ENCODE measurements at regions not wholly inside any gene's neighbourhood (a gene's known extent, or its start where the extent isn't known, plus 50 kb on each side); places are given as distances from the start of the nearest gene placed in this dataset.
"Not testable (repeated sequence)": the region's sequence is repeated elsewhere in the genome, so short reads cannot be mapped to it uniquely, and the experiment has no call there.

GRCh38 chr6:67687396-67687795, 947.7 kb upstream of the ADGRB3 start:
- POLR2A ChIA-PET (ENCODE audit: unreplicated experiment) = no interaction called here
- TF ChIP-seq CTCF (conservative IDR thresholded peaks at IDR 0.05) (no peak), EZH2 (IDR thresholded peaks at IDR 0.05; ENCODE audit: low read depth) (no peak)
- Histone ChIP-seq H3K27ac (no peak overlapping the region), H3K27me3 (ENCODE audit: insufficient read depth, low read depth) (no peaks in the 10 kb centered on the region), H3K4me2 (no peak overlapping the region), H3K9me2 (ENCODE audit: insufficient read depth) (no peaks in the 10 kb centered on the region), H3K4me1 (replicated peaks; ENCODE audit: insufficient read depth) (no peaks in the 10 kb centered on the region), H3K79me2 (ENCODE audit: low read depth) (no peaks in the 10 kb centered on the region), H4K20me1 (ENCODE audit: insufficient read depth) (no peaks in the 10 kb centered on the region), H3K4me3 (no peak overlapping the region), H2AFZ (no peak overlapping the region), H3K36me3 (ENCODE audit: low read depth) (no peaks in the 10 kb centered on the region), H3K9me3 (ENCODE audit: insufficient read depth, low read depth) (no peaks in the 10 kb centered on the region), H3F3A (ENCODE audit: insufficient read depth, low read depth) (no peaks in the 10 kb centered on the region)
- DNase-seq = no peak
- intact Hi-C loops (cut with micrococcal nuclease; ENCODE audit: unreplicated experiment) = no loop called here
- no TSS peak for BruUV-seq (replicated peaks)
- CTCF ChIA-PET = no interaction called here

DNA sequence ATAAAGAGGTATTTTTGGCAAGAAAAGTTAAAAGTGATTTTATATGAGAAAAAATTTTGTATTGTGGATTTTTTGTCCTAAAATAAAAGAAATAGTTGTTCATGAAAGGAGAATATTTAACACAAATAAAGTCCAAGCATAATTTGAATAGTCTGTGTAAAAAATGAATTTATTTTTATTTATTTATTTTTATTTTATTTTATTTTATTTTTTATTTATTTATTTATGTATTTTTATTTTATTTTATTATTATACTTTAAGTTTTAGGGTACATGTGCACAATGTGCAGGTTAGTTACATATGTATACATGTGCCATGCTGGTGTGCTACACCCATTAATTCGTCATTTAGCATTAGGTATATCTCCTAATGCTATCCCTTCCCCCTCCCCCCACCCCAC, 948.9 kb upstream of the ADGRB3 start:
- H3K9me3 ChIP-seq (ENCODE audit: insufficient read depth, low read depth); POLR2A ChIA-PET (ENCODE audit: unreplicated experiment); intact Hi-C loops (cut with micrococcal nuclease; ENCODE audit: unreplicated experiment); BruUV-seq (replicated peaks); H3K9me2 ChIP-seq (ENCODE audit: insufficient read depth); CTCF ChIA-PET; H2AFZ ChIP-seq; H3F3A ChIP-seq (ENCODE audit: insufficient read depth, low read depth); H3K27ac ChIP-seq; H3K79me2 ChIP-seq (ENCODE audit: low read depth); H3K4me3 ChIP-seq; DNase-seq; H3K4me2 ChIP-seq; H3K27me3 ChIP-seq (ENCODE audit: insufficient read depth, low read depth); H3K4me1 ChIP-seq (replicated peaks; ENCODE audit: insufficient read depth); H4K20me1 ChIP-seq (ENCODE audit: insufficient read depth); H3K36me3 ChIP-seq (ENCODE audit: low read depth): not testable (repeated sequence)

DNA sequence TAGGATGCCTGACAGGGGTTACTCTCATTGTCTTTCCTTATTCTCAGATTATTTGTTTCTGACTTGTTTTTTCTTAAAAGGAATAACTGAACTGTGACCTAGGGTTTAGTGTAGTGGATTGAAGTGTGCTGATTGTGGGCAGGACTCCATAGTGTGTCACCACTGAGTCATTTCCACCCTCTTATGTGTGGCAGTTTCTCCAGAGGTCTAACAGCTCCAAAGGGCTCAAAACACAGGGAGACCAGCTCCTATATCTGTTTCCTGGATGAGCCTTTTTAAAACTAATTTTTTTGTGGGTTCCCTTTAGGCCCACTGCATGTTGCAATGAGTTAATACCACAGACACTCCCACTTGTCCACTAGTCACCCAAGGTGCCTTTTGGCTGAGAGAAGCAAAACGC, 951.1 kb upstream of the ADGRB3 start:
- no peaks in the 10 kb centered on the region for H3K27me3 ChIP-seq (ENCODE audit: insufficient read depth, low read depth)
- no peak overlapping the region for H3K27ac ChIP-seq
- ChIA-PET POLR2A (ENCODE audit: unreplicated experiment) (no interaction called here), CTCF (no interaction called here)
- no peak for DNase-seq
- no peak overlapping the region for H3K4me2 ChIP-seq
- BruUV-seq (replicated peaks) = no TSS peak
- intact Hi-C loops (cut with micrococcal nuclease; ENCODE audit: unreplicated experiment) = no loop called here
- no peaks in the 10 kb centered on the region for H3K4me1 ChIP-seq (replicated peaks; ENCODE audit: insufficient read depth)
- H3F3A ChIP-seq (ENCODE audit: insufficient read depth, low read depth) = no peaks in the 10 kb centered on the region
- H3K79me2 ChIP-seq (ENCODE audit: low read depth) = no peaks in the 10 kb centered on the region
- H3K36me3 ChIP-seq (ENCODE audit: low read depth) = no peaks in the 10 kb centered on the region
- no peak overlapping the region for H3K4me3 ChIP-seq
- H2AFZ ChIP-seq = no peak overlapping the region
- no peaks in the 10 kb centered on the region for H3K9me2 ChIP-seq (ENCODE audit: insufficient read depth)
- no peak for TF ChIP-seq EZH2 (IDR thresholded peaks at IDR 0.05; ENCODE audit: low read depth)
- no peaks in the 10 kb centered on the region for H4K20me1 ChIP-seq (ENCODE audit: insufficient read depth)
- H3K9me3 ChIP-seq (ENCODE audit: insufficient read depth, low read depth) = no peaks in the 10 kb centered on the region

- no peak for TF ChIP-seq CTCF (conservative IDR thresholded peaks at IDR 0.05)
- TF ChIP-seq EZH2 (IDR thresholded peaks at IDR 0.05; ENCODE audit: low read depth) = no peak
- Histone ChIP-seq H3F3A (ENCODE audit: insufficient read depth, low read depth) (no peaks in the 10 kb centered on the region), H3K9me3 (ENCODE audit: insufficient read depth, low read depth) (no peaks in the 10 kb centered on the region), H3K4me1 (replicated peaks; ENCODE audit: insufficient read depth) (no peaks in the 10 kb centered on the region), H3K4me3 (no peak overlapping the region), H3K36me3 (ENCODE audit: low read depth) (no peaks in the 10 kb centered on the region), H3K27ac (no peak overlapping the region), H3K27me3 (ENCODE audit: insufficient read depth, low read depth) (no peaks in the 10 kb centered on the region), H4K20me1 (ENCODE audit: insufficient read depth) (no peaks in the 10 kb centered on the region), H3K9me2 (ENCODE audit: insufficient read depth) (no peaks in the 10 kb centered on the region), H2AFZ (no peak overlapping the region), H3K79me2 (ENCODE audit: low read depth) (no peaks in the 10 kb centered on the region), H3K4me2 (no peak overlapping the region)
- ChIA-PET POLR2A (ENCODE audit: unreplicated experiment) (no interaction called here), CTCF (no interaction called here)
- intact Hi-C loops (cut with micrococcal nuclease; ENCODE audit: unreplicated experiment) = no loop called here
- no TSS peak for BruUV-seq (replicated peaks)
- DNase-seq = no peak
These were observed 954.7 kb upstream of the ADGRB3 start for GRCh38 chr6:67680297-67680932.

Measured in PC-9 (cell line).